ENCODE measurements at regions not wholly inside any gene's neighbourhood (a gene's known extent, or its start where the extent isn't known, plus 50 kb on each side); places are given as distances from the start of the nearest gene placed in this dataset.

DNA sequence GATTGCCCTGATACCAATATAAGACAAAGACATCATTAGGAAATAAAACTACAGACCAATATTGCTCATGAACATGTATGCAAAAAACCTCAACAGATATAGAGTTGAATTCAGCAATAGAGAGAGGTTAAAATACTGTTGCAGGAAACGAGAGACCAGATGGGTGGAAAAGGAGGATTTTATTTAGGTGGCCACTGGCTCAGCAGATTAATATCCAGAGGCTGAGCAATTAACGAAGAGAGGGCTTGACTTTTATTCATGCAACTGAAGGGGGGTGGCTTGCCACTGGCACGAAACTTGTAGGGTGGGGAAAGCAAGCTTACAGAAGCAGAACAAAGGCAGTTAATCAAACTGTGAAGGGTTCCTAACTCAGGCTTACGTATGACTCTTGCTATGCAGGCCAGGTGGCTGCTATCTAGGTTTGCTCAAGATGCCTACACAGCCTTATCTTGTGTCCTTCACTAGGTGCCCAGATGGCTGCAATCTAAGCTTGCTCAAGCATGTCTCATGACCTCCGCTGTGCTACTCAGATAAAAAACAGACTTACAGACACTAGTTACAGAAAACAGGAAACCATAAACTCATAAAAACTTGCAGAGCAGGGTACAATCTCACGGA, 126.4 kb downstream of the MMUT start:
- TF ChIP-seq, protein P1, sequence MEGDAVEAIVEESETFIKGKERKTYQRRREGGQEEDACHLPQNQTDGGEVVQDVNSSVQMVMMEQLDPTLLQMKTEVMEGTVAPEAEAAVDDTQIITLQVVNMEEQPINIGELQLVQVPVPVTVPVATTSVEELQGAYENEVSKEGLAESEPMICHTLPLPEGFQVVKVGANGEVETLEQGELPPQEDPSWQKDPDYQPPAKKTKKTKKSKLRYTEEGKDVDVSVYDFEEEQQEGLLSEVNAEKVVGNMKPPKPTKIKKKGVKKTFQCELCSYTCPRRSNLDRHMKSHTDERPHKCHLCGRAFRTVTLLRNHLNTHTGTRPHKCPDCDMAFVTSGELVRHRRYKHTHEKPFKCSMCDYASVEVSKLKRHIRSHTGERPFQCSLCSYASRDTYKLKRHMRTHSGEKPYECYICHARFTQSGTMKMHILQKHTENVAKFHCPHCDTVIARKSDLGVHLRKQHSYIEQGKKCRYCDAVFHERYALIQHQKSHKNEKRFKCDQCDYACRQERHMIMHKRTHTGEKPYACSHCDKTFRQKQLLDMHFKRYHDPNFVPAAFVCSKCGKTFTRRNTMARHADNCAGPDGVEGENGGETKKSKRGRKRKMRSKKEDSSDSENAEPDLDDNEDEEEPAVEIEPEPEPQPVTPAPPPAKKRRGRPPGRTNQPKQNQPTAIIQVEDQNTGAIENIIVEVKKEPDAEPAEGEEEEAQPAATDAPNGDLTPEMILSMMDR (IDR thresholded peaks at IDR 0.05): no peak
- TF ChIP-seq POLR2AphosphoS5 (IDR thresholded peaks at IDR 0.05): no peak

All from prostate gland (tissue), 2 donors.